K562 (cell line): ENCODE measurements at regions not wholly inside any gene's neighbourhood (a gene's known extent, or its start where the extent isn't known, plus 50 kb on each side); places are given as distances from the start of the nearest gene placed in this dataset.
A peak's percentile ranks its signal among the peaks of the same experiment; 100 is the strongest.

Experiments
- ATAC-seq: fragments of 200-7000 bp; cut with Tn5 transposase; 3 replicates; pipeline ENCODE4 v1.9.1; 2020; ENCODE audit warnings: moderate library complexity
- BruUV-seq: library from RNA; stranded (reverse); fragments of 400-500 nt; replicated peaks from 2 replicates; lab custom pipeline; 2021; lab: Mats Ljungman, UMichigan
- CTCF ChIA-PET: fragments of 300-600 bp; formaldehyde crosslinking; extraction: SDS; loops from one replicate; lab custom pipeline; 2021; ENCODE audit warnings: low intra/inter-chr PET ratio; lab: Yijun Ruan, JAX
- POLR2A ChIA-PET: fragments of 300-600, 350-650 bp; sonication (Branson Sonifier 250); formaldehyde crosslinking; extraction: SDS; loops from one replicate; lab custom pipeline; 2021; ENCODE audit warnings: antibody characterized with exemption, inconsistent platforms; lab: Yijun Ruan, JAX
- DNase-seq, 4 experiments: peaks; one replicate each; pipeline versions ENCODE4 v3.0.0 to v3.0.0-alpha.2; 2011 to 2018; ENCODE audit warnings: low spot score in 3 of 4, mixed read lengths in 3 of 4; ENCODE audit errors: extremely low read depth in 1 of 4
- FAIRE-seq: peaks from 2 replicates; lab custom pipeline; 2011; peaks lifted over from hg19 to GRCh38; lab: Jason Lieb, UNC
- H2AFZ ChIP-seq: 2 replicates; pipeline ENCODE4 v1.6.0; 2011; ENCODE audit warnings: low read depth, low read length, control low read depth, inconsistent platforms
- H3K27ac ChIP-seq: fragments of 200-600 bp; 3 replicates; pipeline ENCODE4 v1.8.0; 2011; ENCODE audit warnings: low read depth, mild to moderate bottlenecking, control low read depth, inconsistent platforms, low read length, moderate library complexity, mixed read lengths; ENCODE audit errors: extremely low read depth
- H3K27me3 ChIP-seq, 2 experiments: fragments of 300-600 bp in 1 of 2; 2 replicates in 1 of 2; 3 replicates in 1 of 2; pipeline versions ENCODE4 v1.6.0 to v1.8.0; 2011; ENCODE audit warnings: inconsistent platforms in 2 of 2, low read length in 2 of 2, mild to moderate bottlenecking in 1 of 2, mixed read lengths in 1 of 2, moderate library complexity in 1 of 2; ENCODE audit not compliant: control insufficient read depth in 2 of 2, insufficient read depth in 2 of 2
- H3K36me3 ChIP-seq: fragments of 300-600 bp; 3 replicates; pipeline ENCODE4 v1.8.0; 2011; ENCODE audit warnings: mild to moderate bottlenecking, low read length, inconsistent platforms; ENCODE audit not compliant: control insufficient read depth, insufficient read depth
- H3K4me1 ChIP-seq, 2 experiments: fragments of 200-600 bp in 1 of 2; replicated peaks in 1 of 2; 2 replicates in 1 of 2; 3 replicates in 1 of 2; pipeline versions ENCODE4 v1.5.1 to v1.8.0; 2011; ENCODE audit warnings: inconsistent platforms in 2 of 2, low read length in 2 of 2, mild to moderate bottlenecking in 1 of 2, mixed read lengths in 1 of 2, moderate library complexity in 1 of 2; ENCODE audit not compliant: control insufficient read depth in 2 of 2, insufficient read depth in 2 of 2
- H3K4me2 ChIP-seq: 2 replicates; pipeline ENCODE4 v1.6.1; 2011; ENCODE audit warnings: low read length, control low read depth, inconsistent platforms, mixed read lengths; ENCODE audit not compliant: insufficient read depth
- H3K4me3 ChIP-seq: fragments of 200-600 bp; sonication (generic), shearing (Covaris generic); 2 replicates; pipeline ENCODE4 v1.5.1; 2016; ENCODE audit warnings: control low read depth, inconsistent platforms
- H3K79me2 ChIP-seq: fragments of 200-600 bp; 3 replicates; pipeline ENCODE4 v1.8.0; 2011; ENCODE audit warnings: low read length, inconsistent platforms; ENCODE audit not compliant: control insufficient read depth, insufficient read depth
- H3K9ac ChIP-seq, 2 experiments: 2 replicates each; pipeline versions ENCODE4 v1.6.0 to v1.6.1; 2011; ENCODE audit warnings: low read depth in 2 of 2, low read length in 2 of 2, control low read depth in 1 of 2, inconsistent platforms in 1 of 2, mild to moderate bottlenecking in 1 of 2, mixed read lengths in 1 of 2; ENCODE audit not compliant: insufficient read depth in 1 of 2
- H3K9me1 ChIP-seq: one replicate; pipeline ENCODE4 v1.6.0; 2011; ENCODE audit warnings: inconsistent platforms, mild to moderate bottlenecking, low read length, moderate library complexity; ENCODE audit not compliant: control insufficient read depth, insufficient read depth
- H3K9me3 ChIP-seq: replicated peaks from 2 replicates; pipeline ENCODE4 v1.5.1; 2011; ENCODE audit warnings: low read depth, low read length, inconsistent platforms; ENCODE audit not compliant: control insufficient read depth, insufficient read depth
- H4K20me1 ChIP-seq: replicated peaks from 2 replicates; pipeline ENCODE4 v1.6.1; 2011; ENCODE audit warnings: low read length, inconsistent platforms, mixed read lengths; ENCODE audit not compliant: control insufficient read depth, insufficient read depth
- CREM ChIP-seq: IDR thresholded peaks from 2 replicates; pipeline ENCODE4 v1.6.1; 2014; ENCODE audit warnings: antibody characterized with exemption, low read depth
- ESRRA ChIP-seq: fragments of 450-650 bp; IDR thresholded peaks from 2 replicates; pipeline ENCODE4 v1.6.1; 2014; ENCODE audit warnings: low read depth, mild to moderate bottlenecking, moderate library complexity, borderline replicate concordance
- HLTF ChIP-seq: fragments of 450-650 bp; IDR thresholded peaks from 2 replicates; pipeline ENCODE4 v1.6.1; 2016
- MTA1 ChIP-seq: fragments of 450-650 bp; IDR thresholded peaks from 2 replicates; pipeline ENCODE4 v1.6.1; 2017; ENCODE audit warnings: borderline replicate concordance
- MTA2 ChIP-seq: fragments of 450-650 bp; IDR thresholded peaks from 2 replicates; pipeline ENCODE4 v1.6.1; 2016; ENCODE audit warnings: low read depth
- NELFE ChIP-seq: IDR thresholded peaks from 2 replicates; pipeline ENCODE4 v1.6.1; 2011; ENCODE audit warnings: mild to moderate bottlenecking; ENCODE audit not compliant: insufficient read depth, insufficient read length
- PCBP2 ChIP-seq: fragments of 200-400 bp; formaldehyde crosslinking; IDR thresholded peaks from 2 replicates; pipeline ENCODE4 v1.6.1; 2018; ENCODE audit warnings: low read length, low read depth, mild to moderate bottlenecking, moderate library complexity; ENCODE audit not compliant: poor library complexity, severe bottlenecking
- PURB ChIP-seq: sonication (generic); formaldehyde crosslinking; IDR thresholded peaks from 2 replicates; pipeline ENCODE4 v1.9.0; 2021; ENCODE audit warnings: low read depth, mild to moderate bottlenecking, missing genetic modification reagents
- RB1 ChIP-seq: fragments of 450-650 bp; IDR thresholded peaks from 2 replicates; pipeline ENCODE4 v1.6.1; 2017; ENCODE audit warnings: low read depth, mild to moderate bottlenecking
- RBM17 ChIP-seq: fragments of 200-400 bp; formaldehyde crosslinking; IDR thresholded peaks from 2 replicates; pipeline ENCODE4 v1.6.1; 2017; ENCODE audit warnings: low read depth, mild to moderate bottlenecking, low read length, borderline replicate concordance
- SMARCA5 ChIP-seq: fragments of 450-650 bp; IDR thresholded peaks from 2 replicates; pipeline ENCODE4 v1.6.1; 2016
- SOX6 ChIP-seq: fragments of 450-650 bp; IDR thresholded peaks from 2 replicates; pipeline ENCODE4 v1.6.1; 2014; ENCODE audit warnings: mild to moderate bottlenecking
- ZBTB7A ChIP-seq: IDR thresholded peaks from 2 replicates; pipeline ENCODE4 v1.6.1; 2011; ENCODE audit warnings: low read depth, mild to moderate bottlenecking, low read length, moderate library complexity, borderline replicate concordance; ENCODE audit not compliant: control insufficient read depth
- ZNF263 ChIP-seq: sonication (generic); formaldehyde crosslinking; IDR thresholded peaks from 2 replicates; pipeline ENCODE4 v1.8.0; 2022; ENCODE audit warnings: mild to moderate bottlenecking, missing genetic modification reagents, borderline replicate concordance
- ZNF75A ChIP-seq: fragments of 450-650 bp; formaldehyde crosslinking; IDR thresholded peaks from 2 replicates; pipeline ENCODE4 v1.4.0; 2020; ENCODE audit warnings: mild to moderate bottlenecking
- WGBS: fragments of 100-300 bp; shearing (Covaris generic); methylation state at CpG from one replicate; pipeline ENCODE4 v1.1.6; 2016; ENCODE audit warnings: low coverage, mixed read lengths; ENCODE audit not compliant: insufficient coverage; ENCODE audit errors: missing lambda C conversion rate; 5-methylcytosine and 5-hydroxymethylcytosine counted together
- in situ Hi-C: fragments of 300-500 bp; cut with MboI; formaldehyde crosslinking; loops from 4 replicates; pipeline ENCODE4 v1.15.0; 2018; ENCODE audit warnings: inconsistent platforms, mixed read lengths
- intact Hi-C: fragments of 100-400 bp; cut with micrococcal nuclease; formaldehyde crosslinking; loops from 2 replicates; pipeline ENCODE4 v1.14.2; 2022
- TF ChIP-seq, protein P1 (sequence below): fragments of 250-450 bp; sonication (Bioruptor Pico); IDR thresholded peaks from 2 replicates; pipeline ENCODE4 v1.5.0; 2020; ENCODE audit warnings: mild to moderate bottlenecking
- TF ChIP-seq, protein P2 (sequence below), 3 experiments: IDR thresholded peaks in 2 of 3; conservative IDR thresholded peaks in 1 of 3; 2 replicates each; pipeline ENCODE4 v1.5.1; 2011 to 2012; ENCODE audit warnings: low read length in 3 of 3, mild to moderate bottlenecking in 3 of 3, control low read depth in 2 of 3, improper control_type of control experiment in 1 of 3, inconsistent platforms in 1 of 3, low read depth in 1 of 3, mixed read lengths in 1 of 3, moderate library complexity in 1 of 3; ENCODE audit not compliant: insufficient read depth in 2 of 3

DNA sequence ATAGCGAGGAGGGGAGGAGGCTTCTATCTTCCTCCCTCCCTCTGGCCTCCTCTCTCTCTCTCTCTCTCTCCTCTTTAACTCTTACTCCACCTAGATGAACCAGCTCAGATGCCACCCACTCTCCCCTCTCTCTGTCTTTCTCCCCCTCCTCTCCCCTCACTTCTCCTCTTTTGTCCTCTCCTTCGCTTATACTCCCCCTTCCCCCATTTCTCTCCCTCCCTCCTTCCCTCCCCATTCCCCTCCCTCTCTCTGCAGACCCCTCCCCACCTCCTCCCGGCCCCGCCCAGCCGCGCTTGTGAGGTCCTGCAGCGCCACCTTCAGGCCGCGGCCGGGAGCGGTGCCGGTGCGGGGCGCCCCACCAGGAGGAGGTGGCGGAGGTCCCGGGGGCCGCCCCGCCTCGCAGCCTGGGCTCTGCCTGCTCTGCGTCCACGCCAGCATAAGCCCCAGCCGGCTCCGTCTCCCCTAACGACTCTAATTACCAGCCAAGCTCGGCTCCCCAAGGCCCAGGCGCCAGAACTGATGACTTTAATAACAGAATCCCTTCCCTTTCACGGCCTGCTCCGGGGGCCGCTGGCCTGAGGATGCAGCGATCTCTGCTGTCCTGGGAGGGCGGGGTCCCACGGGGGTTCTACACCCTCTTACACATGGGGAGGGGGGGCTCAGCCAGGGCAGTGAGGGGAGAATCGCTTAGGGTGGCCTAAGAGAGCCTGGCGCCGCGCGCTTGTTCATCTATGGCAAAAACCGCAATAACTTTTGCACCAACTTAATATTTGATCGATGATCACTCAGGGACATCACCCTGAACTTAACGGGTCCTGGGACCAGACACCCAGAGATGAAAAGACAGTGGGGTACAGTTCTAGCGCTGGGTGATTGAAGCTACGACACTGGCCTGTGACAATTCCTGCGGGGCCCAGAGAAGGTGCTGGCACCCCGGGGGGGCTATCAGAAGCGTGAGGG lies 637.3 kb downstream of the MATN1 start:
- Histone ChIP-seq H3K27me3 (peaks cover 2 to 19% of the 10 kb centered on the region in 2 experiments; a peak in 3 of 5 replicates), H4K20me1 (no peaks in the 10 kb centered on the region), H3K36me3 (no peaks in the 10 kb centered on the region), H3K9me1 (no peaks in the 10 kb centered on the region), H3K4me3 (no peak overlapping the region), H3K4me1 (peaks cover 0 to 5% of the 10 kb centered on the region in 2 experiments; a peak in 2 of 5 replicates), H3K27ac (no peak overlapping the region), H3K9me3 (no peaks in the 10 kb centered on the region), H3K4me2 (no peak overlapping the region), H2AFZ (no peak overlapping the region), H3K79me2 (no peaks in the 10 kb centered on the region), H3K9ac (no peak overlapping the region)
- ChIA-PET CTCF (no interaction called here), POLR2A (interaction anchor here (0.6 kb wide), 1 partner anchor 139 kb away, joined by 4 read pairs; no protein-coding TSS in a partner anchor)
- FAIRE-seq, result no peak
- in situ Hi-C loops, result loop anchor here (10.0 kb wide), 1 partner anchor 291 kb away; no protein-coding TSS in a partner anchor
- DNase-seq, result peak; percentile 66 to 85 (median 80)
- ATAC-seq, result peak; percentile 94
- BruUV-seq, result no TSS peak
- 14% methylated on average over 35 of the region's 45 CpGs for WGBS
- intact Hi-C loops, result loop anchor here (2.0 to 10.0 kb wide), 2 partner anchors 293 to 711 kb away; no protein-coding TSS in a partner anchor
- 0 out of 2 replicates have a peak, but pooled peaks have one; percentile 11 for TF ChIP-seq CREM
- TF ChIP-seq SMARCA5, result 0 out of 2 replicates have a peak, but pooled peaks have one; percentile 47
- TF ChIP-seq, protein P1, sequence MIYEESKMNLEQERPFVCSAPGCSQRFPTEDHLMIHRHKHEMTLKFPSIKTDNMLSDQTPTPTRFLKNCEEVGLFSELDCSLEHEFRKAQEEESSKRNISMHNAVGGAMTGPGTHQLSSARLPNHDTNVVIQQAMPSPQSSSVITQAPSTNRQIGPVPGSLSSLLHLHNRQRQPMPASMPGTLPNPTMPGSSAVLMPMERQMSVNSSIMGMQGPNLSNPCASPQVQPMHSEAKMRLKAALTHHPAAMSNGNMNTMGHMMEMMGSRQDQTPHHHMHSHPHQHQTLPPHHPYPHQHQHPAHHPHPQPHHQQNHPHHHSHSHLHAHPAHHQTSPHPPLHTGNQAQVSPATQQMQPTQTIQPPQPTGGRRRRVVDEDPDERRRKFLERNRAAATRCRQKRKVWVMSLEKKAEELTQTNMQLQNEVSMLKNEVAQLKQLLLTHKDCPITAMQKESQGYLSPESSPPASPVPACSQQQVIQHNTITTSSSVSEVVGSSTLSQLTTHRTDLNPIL (CRISPR knock-in tag), result no peak
- no peak for TF ChIP-seq MTA1
- no peak for TF ChIP-seq NELFE
- no peak for TF ChIP-seq PURB
- TF ChIP-seq ZNF263 (CRISPR knock-in tag), result peak; percentile 49; the same call in 1 of the 2 replicates
- TF ChIP-seq ZNF75A (CRISPR knock-in tag), result no peak
- no peak for TF ChIP-seq ESRRA
- TF ChIP-seq ZBTB7A, result peak; percentile 87
- TF ChIP-seq RB1, result peak; percentile 36; the same call in 1 of the 2 replicates
- TF ChIP-seq, protein P2, sequence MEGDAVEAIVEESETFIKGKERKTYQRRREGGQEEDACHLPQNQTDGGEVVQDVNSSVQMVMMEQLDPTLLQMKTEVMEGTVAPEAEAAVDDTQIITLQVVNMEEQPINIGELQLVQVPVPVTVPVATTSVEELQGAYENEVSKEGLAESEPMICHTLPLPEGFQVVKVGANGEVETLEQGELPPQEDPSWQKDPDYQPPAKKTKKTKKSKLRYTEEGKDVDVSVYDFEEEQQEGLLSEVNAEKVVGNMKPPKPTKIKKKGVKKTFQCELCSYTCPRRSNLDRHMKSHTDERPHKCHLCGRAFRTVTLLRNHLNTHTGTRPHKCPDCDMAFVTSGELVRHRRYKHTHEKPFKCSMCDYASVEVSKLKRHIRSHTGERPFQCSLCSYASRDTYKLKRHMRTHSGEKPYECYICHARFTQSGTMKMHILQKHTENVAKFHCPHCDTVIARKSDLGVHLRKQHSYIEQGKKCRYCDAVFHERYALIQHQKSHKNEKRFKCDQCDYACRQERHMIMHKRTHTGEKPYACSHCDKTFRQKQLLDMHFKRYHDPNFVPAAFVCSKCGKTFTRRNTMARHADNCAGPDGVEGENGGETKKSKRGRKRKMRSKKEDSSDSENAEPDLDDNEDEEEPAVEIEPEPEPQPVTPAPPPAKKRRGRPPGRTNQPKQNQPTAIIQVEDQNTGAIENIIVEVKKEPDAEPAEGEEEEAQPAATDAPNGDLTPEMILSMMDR (IDR thresholded peaks at IDR 0.05 in 2 of 3, conservative IDR thresholded peaks at IDR 0.05 in 1 of 3; ENCODE audit: insufficient read depth in 2 of 3, low read depth in 1 of 3, low read length in 3 of 3), result peak; percentile 62 to 93 (median 75); a peak in 5 of 6 replicates
- no peak for TF ChIP-seq SOX6
- TF ChIP-seq MTA2, result no peak
- TF ChIP-seq RBM17, result no peak
- TF ChIP-seq PCBP2, result peak; percentile 88
- peak; percentile 64; the same call in 1 of the 2 replicates for TF ChIP-seq HLTF
